ENCODE measurements at regions not wholly inside any gene's neighbourhood (a gene's known extent, or its start where the extent isn't known, plus 50 kb on each side); places are given as distances from the start of the nearest gene placed in this dataset.
A peak's percentile ranks its signal among the peaks of the same experiment; 100 is the strongest.

DNA sequence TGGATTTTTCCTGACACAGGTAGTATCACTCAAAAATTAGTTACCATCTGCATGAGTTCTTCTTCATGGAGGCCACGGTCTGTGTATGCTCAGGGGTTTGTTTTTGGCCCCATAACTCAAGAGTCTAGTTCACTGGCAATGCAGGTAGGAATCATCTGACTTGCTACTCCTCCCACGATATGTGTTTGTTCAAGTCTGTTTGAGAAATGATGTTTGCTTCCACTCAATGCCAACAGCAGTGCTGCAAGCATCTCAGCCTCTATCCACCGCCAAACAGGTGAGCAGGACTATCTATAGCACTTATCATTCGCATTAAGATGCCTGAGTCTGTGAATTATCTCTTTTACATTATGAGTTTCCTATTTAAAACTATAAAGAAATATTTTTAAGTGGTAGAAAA, 264.8 kb upstream of the PTGER4 start:
- no peak for DNase-seq (ENCODE audit: low read depth in 2 of 2)

DNA sequence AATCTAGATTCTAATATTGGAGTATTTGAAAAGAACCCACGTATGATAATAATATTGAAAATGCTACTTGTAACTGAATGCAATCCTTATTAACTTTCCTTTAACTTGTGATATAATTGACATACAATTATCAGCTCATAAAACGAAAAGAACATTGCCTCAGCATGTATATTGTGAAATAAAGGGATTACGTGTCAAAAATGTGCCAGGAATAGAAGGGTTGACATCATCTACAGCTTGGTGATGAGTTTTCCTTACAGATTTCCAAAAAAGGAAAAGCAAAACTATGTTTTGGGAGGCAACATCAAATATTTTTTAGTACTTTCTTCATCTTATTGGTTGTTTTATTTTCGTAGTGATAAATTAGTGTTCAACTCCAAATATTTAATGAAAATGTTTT, 266.0 kb upstream of the PTGER4 start:
- no peak for DNase-seq (ENCODE audit: low read depth in 2 of 2)

DNA sequence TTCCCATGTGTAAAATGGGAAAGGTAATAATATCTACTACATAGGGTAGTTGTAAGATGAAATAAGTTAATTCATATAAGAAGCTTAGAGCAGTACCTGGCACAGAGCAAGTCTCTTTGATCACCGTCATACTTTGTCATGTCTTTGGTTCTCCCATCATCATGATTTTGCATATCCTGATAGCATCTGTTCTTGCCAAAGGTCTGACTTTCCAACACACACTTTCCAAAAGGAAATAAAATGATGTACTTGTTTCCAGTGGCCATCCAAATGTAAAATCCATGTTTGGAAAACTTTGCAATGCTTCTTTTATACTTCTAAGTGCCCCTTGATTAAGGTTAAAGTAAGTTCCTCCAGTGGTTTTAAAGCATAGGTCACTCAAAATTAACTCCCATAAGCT, 266.9 kb upstream of the PTGER4 start:
- no peak for DNase-seq (ENCODE audit: low read depth in 2 of 2)

DNA sequence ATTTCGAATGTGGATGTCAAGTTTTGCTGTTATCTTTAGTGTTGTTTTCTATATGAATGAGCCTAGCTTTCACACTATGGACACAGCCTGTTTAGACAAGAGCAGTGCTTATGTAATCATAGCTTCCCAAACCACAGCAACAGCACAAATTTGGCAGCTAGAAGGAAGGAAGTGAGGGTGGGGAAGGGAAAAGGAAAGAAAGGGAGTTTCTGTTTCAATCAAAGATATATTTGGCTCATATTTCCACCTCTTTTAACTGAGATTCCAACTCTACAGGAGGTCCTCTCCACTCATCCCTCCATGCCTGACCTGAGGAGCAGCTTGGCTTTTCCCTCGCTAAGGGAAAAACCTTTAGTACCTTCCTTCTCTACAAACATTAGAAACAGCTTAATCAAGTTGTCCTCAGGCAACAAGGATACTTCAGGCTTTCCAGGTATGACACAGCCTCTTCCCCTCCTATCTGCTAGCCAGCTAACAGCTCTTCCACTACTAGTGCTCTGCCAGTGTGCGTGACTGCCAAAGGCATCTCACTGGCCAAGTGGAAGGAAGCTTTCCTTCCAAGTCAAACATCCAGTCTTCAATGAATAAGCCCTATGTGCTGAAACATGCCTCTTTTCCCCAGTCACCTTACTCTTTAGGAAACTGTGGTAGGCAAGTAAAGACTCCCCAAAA, 268.6 kb upstream of the PTGER4 start:
- no peak for DNase-seq (ENCODE audit: low read depth in 2 of 2)

DNA sequence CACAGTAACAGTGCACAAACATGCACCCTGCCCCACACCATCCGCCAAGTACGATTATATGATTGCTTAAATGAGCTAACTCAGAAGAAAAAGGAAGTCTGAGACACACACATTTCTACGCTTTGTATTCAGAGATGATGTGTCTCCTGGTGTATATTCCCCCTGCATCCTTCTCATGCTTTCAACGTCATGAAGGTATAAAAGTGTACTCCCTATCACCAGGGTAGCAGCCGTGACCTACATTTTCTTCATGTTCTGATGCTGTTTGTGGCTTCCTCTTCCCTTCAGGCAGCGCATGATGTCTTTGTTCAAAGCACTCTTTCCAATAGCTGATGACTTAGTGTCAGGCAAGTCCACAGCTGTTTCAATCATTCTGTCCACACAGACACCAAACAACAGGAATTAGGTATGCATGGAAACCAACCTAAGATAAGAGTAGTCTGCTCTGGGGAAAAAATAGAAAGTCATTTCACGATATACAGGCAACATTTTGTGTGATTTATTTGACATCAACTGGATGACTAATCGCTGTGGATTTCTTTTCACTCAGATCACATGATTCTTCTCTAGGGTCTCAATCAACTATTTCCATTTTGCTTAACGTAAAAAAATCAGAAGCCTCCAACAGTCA, 269.4 kb upstream of the PTGER4 start:
- peak; percentile 38 to 41 for DNase-seq (ENCODE audit: low read depth in 2 of 2)

DNA sequence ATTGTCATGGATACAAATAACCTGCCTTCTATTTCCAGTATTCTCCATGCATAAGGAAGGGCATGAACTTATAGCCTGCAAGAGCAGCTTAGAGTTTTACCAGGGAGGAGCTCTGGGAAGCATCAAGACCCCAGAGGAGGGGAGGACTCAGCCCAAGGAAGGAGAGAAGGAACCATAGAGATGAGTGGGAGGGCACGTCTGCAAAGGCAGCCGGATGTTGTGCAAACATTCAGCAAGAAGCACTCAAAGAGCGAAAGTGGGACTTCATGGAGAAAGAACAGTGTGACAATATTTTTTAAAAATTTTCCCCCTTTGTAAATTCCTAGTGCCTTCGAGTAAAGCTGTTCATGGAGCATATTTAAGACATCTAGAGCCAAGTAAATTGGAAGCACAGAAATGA, 270.1 kb upstream of the PTGER4 start:
- no peak for DNase-seq (ENCODE audit: low read depth in 2 of 2)

DNA sequence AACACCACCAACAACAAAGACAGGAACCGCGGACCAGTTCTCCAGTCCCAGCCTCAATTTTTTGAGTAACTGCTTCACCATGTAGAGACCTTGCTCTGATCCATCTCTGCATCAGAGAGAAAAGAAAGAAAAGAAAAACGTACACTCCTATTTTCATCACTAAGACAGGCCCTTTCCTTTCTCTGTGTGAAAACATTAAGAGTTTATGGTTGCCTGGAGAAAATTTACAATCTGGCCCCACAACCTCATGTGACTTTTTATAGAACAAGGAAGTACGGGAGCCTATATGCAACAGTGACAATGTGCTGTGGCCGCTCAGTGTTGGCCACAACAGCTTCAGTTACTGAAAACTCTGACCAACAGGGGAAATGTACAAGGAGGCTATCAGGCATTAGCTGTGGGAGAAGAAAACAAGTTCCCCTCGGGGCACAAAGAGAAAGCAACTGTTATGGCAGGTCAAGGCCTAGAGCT, 272.9 kb upstream of the PTGER4 start:
- DNase-seq (ENCODE audit: low read depth in 2 of 2), result no peak

DNA sequence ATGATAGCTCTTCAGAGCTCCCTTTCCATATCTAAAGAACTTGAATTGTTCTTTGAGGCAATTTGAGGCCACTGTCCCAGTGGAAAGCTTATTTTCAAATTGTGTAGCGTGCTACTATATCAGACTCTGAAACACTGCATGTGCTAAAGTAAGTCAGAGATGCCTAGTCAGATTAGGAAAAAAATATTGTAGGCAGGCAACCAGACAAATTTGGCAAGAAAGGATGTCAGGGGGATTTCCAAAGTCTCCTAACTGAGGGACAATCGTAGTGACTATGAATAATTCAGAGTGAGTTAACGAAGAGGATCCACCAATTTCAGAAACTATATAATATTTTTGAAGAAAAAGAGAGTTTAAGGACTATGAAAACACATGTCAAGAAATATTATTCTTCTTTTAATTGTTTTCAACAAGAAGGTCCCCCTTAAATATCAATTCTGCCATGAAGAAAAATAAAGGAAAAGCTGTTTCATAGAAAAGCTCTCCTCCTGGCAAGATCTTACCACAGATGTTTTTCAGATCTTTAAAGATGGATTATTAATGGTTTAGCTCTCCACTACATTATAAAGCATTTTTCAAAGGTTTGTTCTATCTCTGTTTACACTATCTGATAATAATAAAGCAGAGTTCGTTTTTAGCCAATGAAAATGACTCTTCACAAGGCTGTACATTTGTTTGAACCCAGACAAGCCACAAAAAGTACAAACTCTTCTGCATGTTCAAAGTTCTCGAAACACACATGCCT, 273.5 kb upstream of the PTGER4 start:
- DNase-seq (ENCODE audit: low read depth in 2 of 2), result no peak

DNA sequence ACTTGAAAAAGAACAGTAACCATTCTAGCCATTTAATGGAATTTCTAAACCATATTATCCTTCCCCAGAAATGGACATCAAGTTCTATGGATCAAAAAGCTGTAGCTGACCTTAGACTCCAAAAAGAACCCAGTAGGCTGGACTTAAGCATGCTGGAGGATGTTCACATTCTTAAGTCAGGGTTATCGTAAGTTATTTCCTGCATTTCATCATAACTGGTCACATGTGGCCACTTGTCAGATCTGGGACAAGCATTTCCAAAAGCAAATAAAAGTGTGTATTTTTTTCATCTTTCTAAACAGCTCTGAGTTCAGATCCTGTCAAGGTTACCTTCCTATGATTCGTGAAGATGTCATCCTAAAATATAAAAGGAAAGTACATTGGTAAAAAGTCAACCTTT, 274.5 kb upstream of the PTGER4 start:
- no peak for DNase-seq (ENCODE audit: low read depth in 2 of 2)

DNA sequence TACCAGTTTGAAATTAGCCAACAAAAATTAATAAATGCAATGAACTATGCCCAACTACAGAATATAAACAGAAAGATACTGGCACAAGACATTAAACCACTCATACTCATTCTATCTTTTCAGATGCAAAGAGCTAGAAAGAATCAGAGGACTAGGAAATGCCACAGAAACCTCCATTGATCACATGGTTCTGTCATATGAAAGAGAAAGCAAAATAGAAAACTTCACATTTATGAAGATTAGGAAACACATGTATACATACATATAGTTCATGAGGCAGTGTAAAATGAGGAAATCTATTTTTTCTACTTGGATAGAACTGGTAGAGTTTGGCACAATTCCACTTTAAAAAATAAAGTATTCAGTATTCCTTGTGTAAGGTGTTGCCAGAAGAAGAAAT, 275.1 kb upstream of the PTGER4 start:
- DNase-seq (ENCODE audit: low read depth in 2 of 2), result no peak

DNA sequence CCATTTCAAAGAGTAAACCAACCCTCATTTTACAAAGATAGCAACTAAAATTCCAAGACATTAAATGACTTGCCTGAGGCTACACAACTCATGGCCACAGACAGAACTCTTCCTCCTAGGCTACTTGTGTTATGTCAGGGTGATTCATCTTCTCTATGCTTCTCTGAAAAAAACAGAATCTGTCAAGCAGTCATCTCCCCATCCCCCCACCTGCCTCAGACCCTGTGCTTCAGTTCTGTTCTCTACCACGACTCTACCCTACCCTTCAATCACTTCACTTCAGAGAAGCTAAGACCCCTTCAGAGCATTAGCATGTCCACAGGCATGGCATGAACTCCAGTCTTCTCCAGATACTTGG, 277.7 kb upstream of the PTGER4 start:
- no peak for DNase-seq (ENCODE audit: low read depth in 2 of 2)

DNA sequence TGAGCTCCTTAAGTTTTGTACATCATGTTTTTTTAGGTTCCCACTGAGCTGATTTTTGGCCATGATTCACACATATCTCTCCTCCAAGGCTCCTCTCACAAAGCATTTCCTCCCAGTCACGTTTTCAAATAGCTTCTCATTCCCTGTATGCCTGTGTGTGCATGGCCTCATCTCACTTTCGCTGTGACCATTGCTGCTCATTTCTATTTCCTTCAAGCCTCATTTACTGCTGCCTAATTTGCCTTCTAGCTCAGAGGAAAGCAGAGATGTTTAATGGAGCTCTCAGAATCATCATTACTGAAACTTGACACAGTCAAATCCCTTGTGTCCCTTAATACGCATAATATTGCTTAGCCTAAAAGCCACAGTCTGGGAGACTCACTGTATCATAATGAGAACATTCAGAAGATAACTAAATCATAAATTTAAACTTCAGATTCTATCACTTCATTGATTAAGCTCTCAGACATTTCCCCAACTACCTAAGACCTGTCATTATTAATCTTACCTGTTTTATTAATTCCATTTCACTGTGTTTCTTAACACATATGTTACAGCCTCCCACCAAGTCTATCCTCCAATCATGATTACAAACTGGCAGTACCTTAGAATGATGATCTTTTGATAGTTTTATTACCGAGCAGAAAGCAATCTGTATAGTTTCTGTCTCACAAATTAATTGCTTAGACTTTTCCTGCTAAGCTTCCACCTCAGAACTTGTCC, 278.3 kb upstream of the PTGER4 start:
- DNase-seq (ENCODE audit: low read depth in 2 of 2), result no peak

DNA sequence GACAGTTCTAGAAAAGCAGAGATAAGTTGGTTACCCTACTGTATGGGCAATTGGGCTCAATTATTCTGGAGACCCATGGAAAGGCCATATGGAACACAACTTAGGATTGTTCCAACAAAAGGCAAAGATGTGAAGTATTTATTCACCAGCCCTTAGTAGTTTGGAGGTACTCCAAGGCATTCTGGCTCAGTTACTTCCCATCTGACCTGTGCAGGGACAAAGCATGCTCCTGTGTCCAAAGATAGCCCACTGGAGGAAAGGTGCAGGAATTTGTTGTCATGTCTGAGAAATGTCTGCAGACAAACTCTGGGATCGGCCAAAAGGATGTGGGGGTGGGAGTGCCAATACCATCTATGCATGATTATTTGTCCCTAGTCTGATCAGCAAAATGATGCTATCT, 279.5 kb upstream of the PTGER4 start:
- no peak for DNase-seq (ENCODE audit: low read depth in 2 of 2)

DNA sequence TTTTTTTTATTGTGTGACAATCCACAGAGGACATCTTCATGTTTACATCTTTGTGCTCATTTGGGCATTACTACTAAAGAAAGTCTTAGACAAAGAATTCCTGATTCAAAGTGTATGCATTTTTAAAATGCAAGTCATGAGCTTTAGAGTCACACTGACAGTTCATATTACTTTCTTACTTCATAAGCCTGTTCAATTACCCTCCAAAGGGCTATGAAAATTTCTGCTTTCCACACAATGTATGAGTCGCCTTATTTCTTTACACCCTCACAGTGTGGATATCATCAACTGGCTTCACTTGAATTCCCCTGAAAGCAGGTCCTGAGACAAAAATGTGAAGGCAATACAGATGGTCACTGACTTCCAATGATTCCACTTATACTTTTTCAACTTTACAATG, 280.4 kb upstream of the PTGER4 start:
- DNase-seq (ENCODE audit: low read depth in 2 of 2), result no peak

DNA sequence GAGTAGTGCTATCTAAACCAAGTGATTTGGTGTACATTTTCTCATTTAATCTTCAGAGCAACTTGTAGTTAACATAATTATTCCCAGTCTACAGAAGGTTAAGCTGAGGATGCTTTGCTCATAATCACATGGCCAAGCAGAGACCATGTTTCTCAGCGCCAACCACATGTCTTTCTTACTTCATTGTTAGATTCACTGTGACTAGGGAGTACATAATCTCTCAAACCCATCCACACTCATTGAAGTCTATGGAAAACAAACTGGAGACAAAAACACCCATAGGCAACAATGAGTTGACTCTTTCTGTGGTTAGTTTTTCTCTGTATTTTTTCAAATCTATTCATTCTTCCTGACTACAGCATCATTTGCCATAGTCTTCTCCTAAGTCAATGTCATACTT, 281.7 kb upstream of the PTGER4 start:
- no peak for DNase-seq (ENCODE audit: low read depth in 2 of 2)

DNA sequence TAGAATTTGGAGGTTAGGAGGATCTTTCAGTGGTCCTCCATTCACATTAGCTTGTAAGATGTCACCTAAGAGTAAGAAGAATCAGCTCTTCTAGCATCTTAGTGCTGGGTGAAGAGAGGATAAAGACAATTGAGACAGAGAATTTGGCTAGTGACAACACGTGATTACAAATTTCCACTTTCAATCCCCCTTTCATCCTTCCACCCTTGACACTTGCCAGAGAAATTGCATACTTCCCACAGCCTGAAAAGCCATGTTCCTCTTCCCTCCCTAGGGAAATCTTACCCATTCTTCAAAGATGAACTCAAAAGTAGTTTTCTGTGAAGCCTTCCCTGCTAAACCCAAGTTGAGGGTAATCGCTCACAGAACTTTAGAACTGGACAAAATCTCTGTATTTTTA, 282.6 kb upstream of the PTGER4 start:
- no peak for DNase-seq (ENCODE audit: low read depth in 2 of 2)

DNA sequence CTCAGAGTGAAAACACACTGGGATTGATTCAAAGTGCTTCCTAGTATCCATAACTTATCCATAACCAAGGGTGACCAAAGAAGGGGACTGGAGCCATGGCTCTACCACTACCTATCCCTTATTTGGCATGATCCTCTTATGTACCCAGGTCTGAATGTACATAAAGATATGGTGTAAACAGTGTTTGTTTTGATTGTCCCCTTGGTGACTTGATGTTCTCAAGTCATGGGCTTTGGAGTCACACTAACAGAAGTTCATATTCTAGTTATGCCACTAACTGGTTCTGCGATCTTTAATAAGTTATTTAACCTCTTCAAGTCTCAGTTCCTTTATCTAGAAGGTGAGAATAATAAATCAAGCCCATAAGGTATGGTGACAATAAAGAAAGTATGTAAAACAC, 283.4 kb upstream of the PTGER4 start:
- no peak for DNase-seq (ENCODE audit: low read depth in 2 of 2)

DNA sequence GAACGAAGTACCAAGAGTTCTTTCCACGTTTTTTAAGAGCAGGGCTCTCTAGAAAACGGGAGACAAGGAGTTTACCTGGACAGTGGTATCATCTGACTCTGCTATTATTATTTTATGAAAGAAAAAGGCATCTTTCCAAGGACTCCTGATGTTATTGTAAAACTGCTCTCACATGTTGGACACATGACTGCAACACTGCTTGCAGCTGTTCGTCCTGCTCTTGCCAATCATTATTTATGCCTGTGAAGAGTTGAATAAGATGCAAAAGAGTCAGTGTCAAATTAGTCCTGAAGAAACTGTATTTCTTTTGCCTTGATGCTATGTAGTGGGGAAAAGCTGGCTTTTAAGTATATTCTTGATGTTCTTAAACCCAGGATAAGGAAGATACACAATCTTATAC, 284.5 kb upstream of the PTGER4 start:
- no peak for DNase-seq (ENCODE audit: low read depth in 2 of 2)

DNA sequence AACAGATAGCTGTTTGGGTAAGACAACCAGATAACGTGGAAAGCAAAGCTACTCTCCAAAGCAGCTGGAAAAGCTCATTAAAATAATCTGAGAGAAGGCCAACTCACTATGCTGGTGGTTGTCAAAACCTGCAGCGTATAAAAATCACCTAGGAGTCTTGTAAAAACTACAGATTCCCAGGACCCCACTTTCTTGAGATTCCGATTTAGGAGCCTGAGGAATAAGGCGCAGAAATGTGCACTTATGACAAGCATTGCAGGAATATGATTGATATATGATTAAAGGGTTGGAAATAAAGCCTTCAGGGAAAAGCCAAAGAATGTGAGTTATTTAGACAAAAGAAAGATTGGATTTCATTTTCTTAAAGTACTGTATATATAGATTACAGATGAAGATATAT, 285.0 kb upstream of the PTGER4 start:
- DNase-seq (ENCODE audit: low read depth in 2 of 2), result no peak

DNA sequence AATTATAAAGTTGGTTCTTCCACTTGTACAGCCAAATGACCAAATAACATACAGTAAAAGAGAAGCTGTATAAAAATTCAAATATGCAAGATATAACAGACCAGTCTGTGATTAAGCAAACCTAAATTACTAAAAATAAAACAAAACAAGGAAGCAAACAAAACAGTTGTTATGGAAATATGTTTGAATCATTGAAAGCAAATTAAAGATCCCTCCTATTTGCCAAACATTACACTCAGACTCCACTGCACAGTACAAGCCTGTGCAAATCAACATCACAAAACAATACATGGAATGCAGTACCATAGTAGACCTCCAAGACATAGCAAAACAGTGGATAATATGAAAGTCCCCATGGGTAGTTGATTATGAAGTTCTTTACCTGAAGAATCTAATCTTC, 288.1 kb upstream of the PTGER4 start:
- no peak for DNase-seq (ENCODE audit: low read depth in 2 of 2)

DNA sequence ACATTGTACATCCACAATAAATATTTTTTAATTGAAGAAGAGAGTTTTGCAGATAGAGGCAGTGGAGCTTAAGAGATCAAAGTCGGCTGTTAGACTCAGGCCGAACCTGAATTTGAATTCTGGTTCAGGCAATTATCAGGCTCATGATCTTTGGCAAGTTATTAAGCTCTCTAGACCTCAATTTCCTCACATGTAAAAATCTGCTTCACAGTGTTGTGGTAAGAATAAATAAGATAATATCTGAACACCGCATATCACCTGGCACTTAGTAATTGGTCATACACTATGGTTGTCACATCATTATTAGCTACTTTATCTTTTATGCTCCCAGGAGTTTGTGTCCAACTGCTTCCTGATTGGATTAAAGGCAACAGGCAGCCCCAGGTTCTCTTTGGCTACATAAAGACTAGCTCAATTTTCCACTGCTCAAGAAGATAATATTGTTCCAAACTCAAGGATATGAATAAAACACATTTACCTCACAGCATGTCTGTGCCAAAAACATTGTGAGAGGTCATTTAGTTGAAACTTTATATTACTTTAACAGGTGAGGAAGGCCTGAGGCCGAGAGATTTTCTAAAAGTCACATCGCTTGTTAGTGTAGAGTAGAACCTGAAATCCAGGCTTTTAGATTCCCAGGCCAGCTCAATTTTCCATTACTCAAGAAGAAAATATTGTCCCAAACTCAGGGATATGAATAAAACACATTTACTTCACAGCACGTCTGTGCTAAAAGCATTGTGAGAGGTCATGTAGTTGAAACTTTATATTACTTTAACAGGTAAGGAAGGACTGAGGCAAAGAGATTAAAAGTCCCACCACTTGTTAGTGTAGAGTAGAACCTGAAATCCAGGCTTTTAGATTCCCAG, 289.2 kb upstream of the PTGER4 start:
- DNase-seq (ENCODE audit: low read depth in 2 of 2), result no peak

DNA sequence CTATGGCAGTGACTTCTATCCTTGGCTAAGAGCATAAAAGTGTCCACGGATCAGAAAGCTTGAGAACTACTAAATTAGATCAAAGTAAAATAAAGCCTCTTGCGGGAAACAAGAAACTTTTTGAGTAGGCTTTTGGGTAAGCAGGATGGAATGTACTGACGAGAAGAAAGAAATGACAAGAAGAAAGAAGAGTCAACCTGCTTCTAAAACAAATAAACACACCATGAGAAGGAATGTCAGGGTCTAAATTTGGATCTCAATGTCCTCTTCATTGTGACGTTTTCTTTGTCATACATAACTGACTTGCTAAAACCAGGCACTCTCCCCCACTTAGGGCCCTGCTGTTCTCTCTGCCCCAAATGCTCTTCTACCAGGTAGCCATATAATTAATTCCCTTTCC, 290.1 kb upstream of the PTGER4 start:
- no peak for DNase-seq (ENCODE audit: low read depth in 2 of 2)

Data from stimulated activated CD8-positive, alpha-beta memory T cell treated with anti-CD3 and anti-CD28 coated beads, Interleukin-7, amount 100 ng/mL, for 1 hour (primary cell).